Kidney tubule cell (primary cell): ENCODE measurements at regions not wholly inside any gene's neighbourhood (a gene's known extent, or its start where the extent isn't known, plus 50 kb on each side); places are given as distances from the start of the nearest gene placed in this dataset.
A peak's percentile ranks its signal among the peaks of the same experiment; 100 is the strongest.

Experiments used
- DNase-seq: peaks from one replicate; pipeline ENCODE4 v3.0.0-alpha.2; 2018; ENCODE audit warnings: low spot score

GRCh38 chr3:124542214-124542869, 187.9 kb upstream of the UMPS start:
- DNase-seq: no peak

- DNase-seq: no peak
Measured at GRCh38 chr3:124545891-124546290, 184.4 kb upstream of the UMPS start.

- DNase-seq: peak; percentile 91
Measured at GRCh38 chr3:124552224-124552623, 178.0 kb upstream of the UMPS start.

- DNase-seq: no peak
Measured at GRCh38 chr3:124553178-124553577, 177.1 kb upstream of the UMPS start.

GRCh38 chr3:124556636-124557035, 173.6 kb upstream of the UMPS start:
- no peak for DNase-seq

- DNase-seq: peak; percentile 29
Measured at GRCh38 chr3:124557433-124558232, 172.6 kb upstream of the UMPS start.

- DNase-seq: peak; percentile 90
Measured at GRCh38 chr3:124558991-124559845, 171.0 kb upstream of the UMPS start.

GRCh38 chr3:124559846-124560574, 170.2 kb upstream of the UMPS start:
- peak; percentile 79 for DNase-seq

- no peak for DNase-seq
Measured at GRCh38 chr3:124560666-124561215, 169.5 kb upstream of the UMPS start.

- DNase-seq: no peak
Measured at GRCh38 chr3:124562769-124563168, 167.5 kb upstream of the UMPS start.

- DNase-seq: peak; percentile 44
Measured at GRCh38 chr3:124563376-124563775, 166.9 kb upstream of the UMPS start.

GRCh38 chr3:124565013-124565412, 165.2 kb upstream of the UMPS start:
- DNase-seq: peak; percentile 75

- DNase-seq: no peak
Measured at GRCh38 chr3:124565551-124565950, 164.7 kb upstream of the UMPS start.

- DNase-seq: no peak
Measured at GRCh38 chr3:124566701-124567100, 163.6 kb upstream of the UMPS start.

- no peak for DNase-seq
Measured at GRCh38 chr3:124567179-124567578, 163.1 kb upstream of the UMPS start.

- DNase-seq: no peak
Measured at GRCh38 chr3:124569761-124570160, 160.5 kb upstream of the UMPS start.

- DNase-seq: no peak
Measured at GRCh38 chr3:124570232-124570631, 160.0 kb upstream of the UMPS start.

- DNase-seq: no peak
Measured at GRCh38 chr3:124572851-124573405, 157.3 kb upstream of the UMPS start.

GRCh38 chr3:124574012-124574411, 156.2 kb upstream of the UMPS start:
- DNase-seq: no peak

GRCh38 chr3:124576565-124577493, 153.4 kb upstream of the UMPS start:
- DNase-seq: no peak
